Thyroid gland (tissue), 4 donors: ENCODE measurements at regions not wholly inside any gene's neighbourhood (a gene's known extent, or its start where the extent isn't known, plus 50 kb on each side); places are given as distances from the start of the nearest gene placed in this dataset.

ENCODE experiments used
- CTCF ChIP-seq, 6 experiments: fragments of 200-600 bp in 3 of 6; fragments of 450-650 bp in 3 of 6; sonication (generic) in 3 of 6; IDR thresholded peaks; one replicate each; pipeline ENCODE4 v1.5.1; 2016 to 2019; ENCODE audit warnings: antibody characterized with exemption in 6 of 6, mild to moderate bottlenecking in 2 of 6, inconsistent platforms in 1 of 6, moderate library complexity in 1 of 6
- POLR2A ChIP-seq, 2 donors: fragments of 450-650 bp; IDR thresholded peaks; one replicate each; pipeline ENCODE4 v1.6.1; 2017; ENCODE audit warnings: antibody characterized with exemption in 2 of 2, mild to moderate bottlenecking in 2 of 2, moderate library complexity in 1 of 2

- TF ChIP-seq CTCF (IDR thresholded peaks at IDR 0.05) (no peak), POLR2A (IDR thresholded peaks at IDR 0.05) (no peak)
Observed at GRCh38 chr4:152234571-152234970, 301.3 kb downstream of the FBXW7 start.
